Ishikawa (cell line): ENCODE measurements at regions not wholly inside any gene's neighbourhood (a gene's known extent, or its start where the extent isn't known, plus 50 kb on each side); places are given as distances from the start of the nearest gene placed in this dataset.

Source experiments
- CEBPB ChIP-seq: IDR thresholded peaks from 2 replicates; pipeline ENCODE4 v1.6.1; 2012
- RAD21 ChIP-seq: IDR thresholded peaks from 2 replicates; pipeline ENCODE4 v1.6.1; 2012; ENCODE audit warnings: low read depth
- TEAD4 ChIP-seq: IDR thresholded peaks from 2 replicates; pipeline ENCODE4 v1.6.1; 2012
- YY1 ChIP-seq: IDR thresholded peaks from 2 replicates; pipeline ENCODE4 v1.6.1; 2012; ENCODE audit warnings: low read depth
- ZBTB7A ChIP-seq: IDR thresholded peaks from 2 replicates; pipeline ENCODE4 v1.6.1; 2012; ENCODE audit warnings: low read depth

DNA sequence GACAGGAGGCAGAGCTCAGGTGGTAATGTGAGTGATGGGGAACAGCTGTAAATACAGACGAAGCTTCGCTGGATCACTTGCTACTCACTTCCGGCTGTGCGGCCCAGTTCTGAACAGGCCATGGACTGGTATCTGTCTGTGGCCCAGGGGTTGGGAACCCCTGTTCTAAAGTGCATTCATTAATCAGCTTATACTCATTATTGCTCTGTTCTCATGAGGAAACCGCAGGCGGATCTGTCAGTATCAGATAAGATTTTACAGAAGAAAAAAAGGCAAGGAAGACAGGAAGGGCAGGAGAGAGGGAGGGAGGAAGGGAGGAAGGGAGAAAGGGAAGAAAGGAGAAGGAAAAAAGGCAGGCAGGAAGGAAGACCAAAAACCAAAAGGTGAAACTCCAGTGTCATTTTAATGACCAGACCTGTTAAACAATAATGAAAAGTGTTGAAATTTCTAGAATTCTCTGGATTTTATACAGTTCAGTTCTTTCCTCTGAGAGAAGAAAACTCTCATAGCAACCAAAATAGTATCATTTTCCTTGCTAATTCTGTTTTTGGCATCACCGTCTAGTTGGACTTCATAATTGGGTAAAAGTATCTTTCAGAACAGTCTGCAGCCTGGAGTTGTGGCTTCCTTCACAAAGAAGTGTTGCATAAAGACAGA is 128.0 kb upstream of the PROK2 start:
- TF ChIP-seq YY1 (no peak), ZBTB7A (no peak), CEBPB (no peak), RAD21 (no peak), TEAD4 (no peak)
